ENCODE measurements at regions not wholly inside any gene's neighbourhood (a gene's known extent, or its start where the extent isn't known, plus 50 kb on each side); places are given as distances from the start of the nearest gene placed in this dataset.

- Mint-ChIP-seq H3K36me3 (ENCODE audit: insufficient read depth) (peaks cover 2% of the 10 kb centered on the region), H3K4me1 (ENCODE audit: low read depth) (no peaks in the 10 kb centered on the region), H3K9me3 (ENCODE audit: low read depth) (peaks cover 16% of the 10 kb centered on the region), H3K4me3 (ENCODE audit: low read depth) (no peak overlapping the region), H3K27me3 (peaks cover 17% of the 10 kb centered on the region), H3K27ac (no peak overlapping the region)
- no peak for DNase-seq (ENCODE audit: low spot score, unreplicated experiment)
- TF ChIP-seq CTCF (IDR thresholded peaks at IDR 0.05; ENCODE audit: unreplicated experiment): no peak
These were observed 245.1 kb downstream of the MATN1 start for GRCh38 chr1:30478283-30478682.

- peaks cover 23% of the 10 kb centered on the region for H3K27me3 Mint-ChIP-seq
- no peak for DNase-seq (ENCODE audit: low spot score, unreplicated experiment)
- no peak overlapping the region for H3K4me3 Mint-ChIP-seq (ENCODE audit: low read depth)
- TF ChIP-seq CTCF (IDR thresholded peaks at IDR 0.05; ENCODE audit: unreplicated experiment): no peak
- H3K4me1 Mint-ChIP-seq (ENCODE audit: low read depth): no peaks in the 10 kb centered on the region
- no peak overlapping the region for H3K27ac Mint-ChIP-seq
- peaks cover 15% of the 10 kb centered on the region for H3K9me3 Mint-ChIP-seq (ENCODE audit: low read depth)
- peaks cover 2% of the 10 kb centered on the region for H3K36me3 Mint-ChIP-seq (ENCODE audit: insufficient read depth)
These were observed 245.8 kb downstream of the MATN1 start for GRCh38 chr1:30477588-30477987.

GRCh38 chr1:30476911-30477459 is 246.4 kb downstream of the MATN1 start:
- Mint-ChIP-seq H3K27me3 (peaks cover 23% of the 10 kb centered on the region), H3K9me3 (ENCODE audit: low read depth) (peaks cover 14% of the 10 kb centered on the region), H3K4me1 (ENCODE audit: low read depth) (no peaks in the 10 kb centered on the region), H3K36me3 (ENCODE audit: insufficient read depth) (peaks cover 2% of the 10 kb centered on the region), H3K27ac (no peak overlapping the region), H3K4me3 (ENCODE audit: low read depth) (no peak overlapping the region)
- no peak for TF ChIP-seq CTCF (IDR thresholded peaks at IDR 0.05; ENCODE audit: unreplicated experiment)
- DNase-seq (ENCODE audit: low spot score, unreplicated experiment): no peak

- no peaks in the 10 kb centered on the region for H3K4me1 Mint-ChIP-seq (ENCODE audit: low read depth)
- no peak overlapping the region for H3K4me3 Mint-ChIP-seq (ENCODE audit: low read depth)
- DNase-seq (ENCODE audit: low spot score, unreplicated experiment): no peak
- H3K27ac Mint-ChIP-seq: no peak overlapping the region
- peaks cover 2% of the 10 kb centered on the region for H3K36me3 Mint-ChIP-seq (ENCODE audit: insufficient read depth)
- peaks cover 9% of the 10 kb centered on the region for H3K9me3 Mint-ChIP-seq (ENCODE audit: low read depth)
- peaks cover 23% of the 10 kb centered on the region for H3K27me3 Mint-ChIP-seq
- no peak for TF ChIP-seq CTCF (IDR thresholded peaks at IDR 0.05; ENCODE audit: unreplicated experiment)
These were observed 246.9 kb downstream of the MATN1 start for GRCh38 chr1:30476476-30476875.

GRCh38 chr1:30475966-30476365 is 247.4 kb downstream of the MATN1 start:
- Mint-ChIP-seq H3K27ac (no peak overlapping the region), H3K4me3 (ENCODE audit: low read depth) (no peak overlapping the region), H3K9me3 (ENCODE audit: low read depth) (peaks cover 5% of the 10 kb centered on the region), H3K27me3 (peaks cover 23% of the 10 kb centered on the region), H3K4me1 (ENCODE audit: low read depth) (no peaks in the 10 kb centered on the region), H3K36me3 (ENCODE audit: insufficient read depth) (peaks cover 2% of the 10 kb centered on the region)
- DNase-seq (ENCODE audit: low spot score, unreplicated experiment): no peak
- no peak for TF ChIP-seq CTCF (IDR thresholded peaks at IDR 0.05; ENCODE audit: unreplicated experiment)

Measured in progenitor cell of endocrine pancreas (in vitro differentiated cells).